Caco-2 (cell line): ENCODE measurements at regions not wholly inside any gene's neighbourhood (a gene's known extent, or its start where the extent isn't known, plus 50 kb on each side); places are given as distances from the start of the nearest gene placed in this dataset.

Experiments used
- BruUV-seq: library from RNA; stranded (reverse); fragments of 400-500 nt; replicated peaks from 2 replicates; lab custom pipeline; 2021; lab: Mats Ljungman, UMichigan
- CTCF ChIA-PET: fragments of 300-600 bp; sonication (Branson Sonifier 250); formaldehyde crosslinking; loops from one replicate; lab custom pipeline; 2022; ENCODE audit warnings: antibody characterized with exemption; lab: Charles Lee
- POLR2A ChIA-PET: fragments of 300-600 bp; sonication (Branson Sonifier 250); formaldehyde crosslinking; loops from one replicate; lab custom pipeline; 2022; ENCODE audit warnings: antibody characterized with exemption; lab: Charles Lee
- DNase-seq, 2 experiments: peaks; one replicate each; pipeline versions ENCODE4 v3.0.0 to v3.0.0-alpha.2; 2020 to 2022
- H3K27me3 ChIP-seq: replicated peaks from 2 replicates; pipeline ENCODE4 v1.6.0; 2011; ENCODE audit warnings: low read length; ENCODE audit not compliant: control insufficient read depth, insufficient read depth
- H3K36me3 ChIP-seq: 2 replicates; pipeline ENCODE4 v1.5.1; 2011; ENCODE audit warnings: low read length; ENCODE audit not compliant: control insufficient read depth, insufficient read depth
- H3K4me1 ChIP-seq: fragments of 250-450 bp; sonication (Bioruptor Pico); 2 replicates; pipeline ENCODE4 v1.5.1; 2020; ENCODE audit warnings: mild to moderate bottlenecking
- H3K4me3 ChIP-seq: 2 replicates; pipeline ENCODE4 v1.5.1; 2011; ENCODE audit warnings: low read depth, mild to moderate bottlenecking, control low read depth, low read length
- H3K9me3 ChIP-seq: fragments of 250-450 bp; sonication (Bioruptor Pico); 2 replicates; pipeline ENCODE4 v1.5.1; 2020; ENCODE audit warnings: mild to moderate bottlenecking, moderate library complexity
- H3K27ac Mint-ChIP-seq: one replicate; pipeline ENCODE4 v1.8.0; 2022; ENCODE audit warnings: mixed read lengths; ENCODE audit not compliant: unreplicated experiment
- H3K27me3 Mint-ChIP-seq: one replicate; pipeline ENCODE4 v1.8.0; 2022; ENCODE audit warnings: mixed read lengths; ENCODE audit not compliant: insufficient read depth, unreplicated experiment
- H3K36me3 Mint-ChIP-seq: one replicate; pipeline ENCODE4 v1.8.0; 2022; ENCODE audit warnings: mild to moderate bottlenecking, mixed read lengths; ENCODE audit not compliant: insufficient read depth, unreplicated experiment
- H3K4me1 Mint-ChIP-seq: one replicate; pipeline ENCODE4 v1.8.0; 2022; ENCODE audit warnings: low read depth, mixed read lengths; ENCODE audit not compliant: unreplicated experiment
- H3K4me3 Mint-ChIP-seq: one replicate; pipeline ENCODE4 v1.8.0; 2022; ENCODE audit warnings: mild to moderate bottlenecking, moderate library complexity, mixed read lengths; ENCODE audit not compliant: unreplicated experiment
- H3K9me3 Mint-ChIP-seq: one replicate; pipeline ENCODE4 v1.8.0; 2022; ENCODE audit warnings: mixed read lengths; ENCODE audit not compliant: unreplicated experiment
- CTCF ChIP-seq, 2 experiments: fragments of 200-600 bp in 1 of 2; IDR thresholded peaks; 1 replicate in 1 of 2; 2 replicates in 1 of 2; pipeline versions ENCODE4 v1.5.1 to v1.8.0; 2011 to 2022; ENCODE audit warnings: antibody characterized with exemption in 1 of 2, control low read depth in 1 of 2, inconsistent platforms in 1 of 2, low read depth in 1 of 2, low read length in 1 of 2, mild to moderate bottlenecking in 1 of 2, moderate library complexity in 1 of 2; ENCODE audit not compliant: insufficient read depth in 1 of 2, severe bottlenecking in 1 of 2, unreplicated experiment in 1 of 2
- intact Hi-C: fragments of 100-400 bp; cut with micrococcal nuclease; formaldehyde crosslinking; loops from one replicate; pipeline ENCODE4 v1.10.0; 2022; ENCODE audit not compliant: unreplicated experiment

- Histone ChIP-seq H3K4me1 (no peaks in the 10 kb centered on the region), H3K27me3 (no peaks in the 10 kb centered on the region), H3K9me3 (no peaks in the 10 kb centered on the region), H3K4me3 (no peak overlapping the region), H3K36me3 (no peaks in the 10 kb centered on the region)
- intact Hi-C loops, result no loop called here
- ChIA-PET POLR2A (no interaction called here), CTCF (no interaction called here)
- TF ChIP-seq CTCF (IDR thresholded peaks at IDR 0.05; ENCODE audit: insufficient read depth in 1 of 2, low read depth in 1 of 2, low read length in 1 of 2, severe bottlenecking in 1 of 2, unreplicated experiment in 1 of 2), result no peak
- no peak for DNase-seq
- H3K4me3 Mint-ChIP-seq, result no peak overlapping the region
- H3K27me3 Mint-ChIP-seq, result no peaks in the 10 kb centered on the region
- H3K36me3 Mint-ChIP-seq, result no peaks in the 10 kb centered on the region
- H3K4me1 Mint-ChIP-seq, result no peaks in the 10 kb centered on the region
- H3K27ac Mint-ChIP-seq, result no peak overlapping the region
- no TSS peak for BruUV-seq
- H3K9me3 Mint-ChIP-seq, result no peaks in the 10 kb centered on the region
Measured at GRCh38 chr14:89479802-89480201, 62.8 kb upstream of the FOXN3 start.

GRCh38 chr14:89477391-89477790, 60.4 kb upstream of the FOXN3 start:
- POLR2A ChIA-PET, result no interaction called here
- no peak overlapping the region for H3K27ac Mint-ChIP-seq
- H3K27me3 Mint-ChIP-seq, result no peaks in the 10 kb centered on the region
- intact Hi-C loops, result no loop called here
- no peak overlapping the region for H3K4me3 Mint-ChIP-seq
- CTCF ChIA-PET, result no interaction called here
- Histone ChIP-seq H3K36me3 (no peaks in the 10 kb centered on the region), H3K4me3 (no peak overlapping the region), H3K27me3 (no peaks in the 10 kb centered on the region), H3K9me3 (no peaks in the 10 kb centered on the region), H3K4me1 (no peaks in the 10 kb centered on the region)
- no peak for DNase-seq
- no peaks in the 10 kb centered on the region for H3K4me1 Mint-ChIP-seq
- no peaks in the 10 kb centered on the region for H3K36me3 Mint-ChIP-seq
- no TSS peak for BruUV-seq
- TF ChIP-seq CTCF (IDR thresholded peaks at IDR 0.05; ENCODE audit: insufficient read depth in 1 of 2, low read depth in 1 of 2, low read length in 1 of 2, severe bottlenecking in 1 of 2, unreplicated experiment in 1 of 2), result no peak
- H3K9me3 Mint-ChIP-seq, result no peaks in the 10 kb centered on the region

GRCh38 chr14:89476354-89476896, 59.4 kb upstream of the FOXN3 start:
- ChIA-PET POLR2A (no interaction called here), CTCF (no interaction called here)
- Mint-ChIP-seq H3K27me3 (no peaks in the 10 kb centered on the region), H3K36me3 (no peaks in the 10 kb centered on the region), H3K27ac (no peak overlapping the region), H3K4me3 (no peak overlapping the region), H3K9me3 (no peaks in the 10 kb centered on the region), H3K4me1 (no peaks in the 10 kb centered on the region)
- DNase-seq, result no peak
- no peaks in the 10 kb centered on the region for H3K36me3 ChIP-seq
- no TSS peak for BruUV-seq
- no peaks in the 10 kb centered on the region for H3K27me3 ChIP-seq
- intact Hi-C loops, result no loop called here
- H3K4me3 ChIP-seq, result no peak overlapping the region
- H3K4me1 ChIP-seq, result no peaks in the 10 kb centered on the region
- H3K9me3 ChIP-seq, result no peaks in the 10 kb centered on the region
- no peak for TF ChIP-seq CTCF (IDR thresholded peaks at IDR 0.05; ENCODE audit: insufficient read depth in 1 of 2, low read depth in 1 of 2, low read length in 1 of 2, severe bottlenecking in 1 of 2, unreplicated experiment in 1 of 2)
